ENCODE measurements at regions not wholly inside any gene's neighbourhood (a gene's known extent, or its start where the extent isn't known, plus 50 kb on each side); places are given as distances from the start of the nearest gene placed in this dataset.
"Not testable (repeated sequence)": the region's sequence is repeated elsewhere in the genome, so short reads cannot be mapped to it uniquely, and the experiment has no call there.

- no peak for DNase-seq
Measured at GRCh38 chr3:145377301-145377700, 783.7 kb downstream of the PLOD2 start.

GRCh38 chr3:145383416-145383815, 777.6 kb downstream of the PLOD2 start:
- DNase-seq = no peak

GRCh38 chr3:145384307-145384706, 776.7 kb downstream of the PLOD2 start:
- no peak for DNase-seq

GRCh38 chr3:145387211-145387610, 773.8 kb downstream of the PLOD2 start:
- no peak for DNase-seq

DNA sequence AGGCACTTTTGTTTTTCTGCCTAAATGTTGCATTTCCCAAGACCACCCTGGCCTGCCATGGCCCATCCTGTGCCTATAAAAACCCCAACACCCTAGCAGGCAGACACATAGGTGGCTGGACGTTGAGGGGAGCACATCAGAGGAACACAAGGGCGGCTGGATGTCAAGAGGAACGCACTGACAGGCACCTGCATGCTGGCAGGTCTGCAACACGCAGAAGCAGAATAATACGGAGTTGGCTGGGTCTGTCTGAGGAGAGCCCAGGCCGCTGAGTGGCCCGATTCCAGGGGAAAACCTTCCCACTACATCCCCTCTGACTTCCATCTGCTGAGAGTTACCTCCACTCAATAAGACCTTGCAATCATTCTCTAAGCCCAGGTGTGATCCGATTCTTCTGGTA, 765.6 kb downstream of the PLOD2 start:
- DNase-seq = no peak

DNA sequence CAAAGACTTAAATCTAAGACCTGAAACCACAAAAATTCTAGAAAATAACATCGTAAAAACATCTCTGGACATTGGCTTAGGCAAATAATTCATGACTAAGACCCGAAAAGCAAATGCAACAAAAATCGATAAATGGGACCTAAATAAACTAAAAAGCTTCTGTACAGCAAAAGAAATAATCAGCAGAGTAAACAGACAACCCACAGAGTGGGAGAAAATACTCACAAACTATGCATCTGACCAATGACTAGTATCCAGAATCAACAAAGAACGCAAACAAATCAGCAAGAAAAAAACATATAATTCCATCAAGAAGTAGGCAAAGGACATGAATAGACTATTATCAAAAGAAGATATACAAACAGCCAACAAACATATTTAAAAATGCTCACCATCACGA, 749.4 kb downstream of the PLOD2 start:
- DNase-seq = no peak

DNA sequence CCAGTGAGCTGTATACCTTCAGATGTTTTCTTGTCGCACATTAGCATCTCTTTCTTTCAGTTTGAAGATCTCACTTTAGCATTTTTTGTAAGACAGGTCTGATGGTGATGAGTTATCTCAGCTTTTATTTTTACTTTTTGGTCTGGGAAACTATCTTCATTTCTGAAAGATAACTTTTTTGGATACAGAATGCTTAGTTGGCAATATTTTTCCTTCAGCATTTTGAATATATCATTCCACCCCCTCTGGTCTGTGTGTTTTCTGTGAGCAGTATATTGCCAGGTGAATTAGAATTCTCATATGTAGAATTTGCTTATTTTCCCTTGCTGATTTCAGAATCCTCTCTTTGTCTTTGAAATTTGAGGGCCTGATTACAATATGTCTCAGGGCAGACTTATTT, 743.3 kb downstream of the PLOD2 start:
- no peak for DNase-seq

DNA sequence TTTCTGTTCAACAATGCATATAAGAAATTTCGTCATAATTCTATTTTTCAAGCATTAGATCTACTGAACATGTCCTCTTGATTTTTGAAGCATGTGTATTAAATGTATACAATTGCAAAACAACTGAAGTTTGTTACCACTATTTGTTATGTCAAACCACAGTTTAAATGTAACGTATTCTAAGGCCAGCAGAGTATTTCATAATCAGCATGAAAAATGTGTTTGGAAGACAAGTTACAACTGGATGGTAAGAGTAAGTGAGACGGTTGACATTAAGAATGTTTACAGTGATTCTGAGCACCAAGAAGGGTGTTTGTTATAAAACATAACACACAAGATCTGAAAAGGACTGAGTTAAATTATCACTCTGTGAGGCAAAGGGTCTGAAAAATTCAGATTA, 738.4 kb downstream of the PLOD2 start:
- DNase-seq = no peak

- DNase-seq = no peak
Measured at GRCh38 chr3:145427355-145427754, 733.6 kb downstream of the PLOD2 start.

DNA sequence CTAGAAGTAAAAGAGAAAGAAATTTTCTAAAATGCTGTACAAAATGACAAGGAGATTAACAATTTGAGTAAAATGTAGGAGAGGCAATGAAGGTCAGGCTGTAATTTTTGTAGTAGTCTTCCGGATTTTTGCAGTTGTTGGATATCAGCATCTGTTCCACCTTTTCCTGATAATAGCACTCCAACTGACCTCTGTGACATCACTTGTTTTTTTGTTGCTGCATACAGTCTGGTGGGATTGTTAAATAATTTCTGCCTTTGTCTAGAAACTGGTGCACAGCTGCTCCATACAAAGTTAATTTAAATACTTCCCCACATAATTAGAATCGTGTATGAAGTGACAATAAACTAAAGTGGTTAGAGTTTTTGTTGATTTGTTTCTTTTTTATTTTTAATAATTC, 731.4 kb downstream of the PLOD2 start:
- DNase-seq = no peak

DNA sequence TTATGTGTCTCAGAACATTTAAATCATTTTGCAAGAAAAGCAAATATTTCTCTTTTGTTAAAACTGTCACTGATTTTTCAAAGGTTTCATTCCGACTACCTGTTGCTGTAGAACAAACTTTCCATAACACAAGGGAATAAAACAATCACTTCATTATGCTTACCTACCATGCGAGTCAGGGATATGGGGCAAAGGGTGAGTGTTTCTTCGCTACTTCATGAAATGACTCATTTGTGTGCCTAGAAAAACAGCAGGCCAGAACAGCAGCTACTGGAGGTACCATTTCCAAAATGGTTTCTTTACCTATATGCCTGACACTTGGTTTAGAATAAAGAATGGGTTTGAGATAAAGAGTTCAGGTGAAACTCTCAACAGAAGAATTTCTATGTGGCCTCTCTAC, 712.5 kb downstream of the PLOD2 start:
- no peak for DNase-seq

DNA sequence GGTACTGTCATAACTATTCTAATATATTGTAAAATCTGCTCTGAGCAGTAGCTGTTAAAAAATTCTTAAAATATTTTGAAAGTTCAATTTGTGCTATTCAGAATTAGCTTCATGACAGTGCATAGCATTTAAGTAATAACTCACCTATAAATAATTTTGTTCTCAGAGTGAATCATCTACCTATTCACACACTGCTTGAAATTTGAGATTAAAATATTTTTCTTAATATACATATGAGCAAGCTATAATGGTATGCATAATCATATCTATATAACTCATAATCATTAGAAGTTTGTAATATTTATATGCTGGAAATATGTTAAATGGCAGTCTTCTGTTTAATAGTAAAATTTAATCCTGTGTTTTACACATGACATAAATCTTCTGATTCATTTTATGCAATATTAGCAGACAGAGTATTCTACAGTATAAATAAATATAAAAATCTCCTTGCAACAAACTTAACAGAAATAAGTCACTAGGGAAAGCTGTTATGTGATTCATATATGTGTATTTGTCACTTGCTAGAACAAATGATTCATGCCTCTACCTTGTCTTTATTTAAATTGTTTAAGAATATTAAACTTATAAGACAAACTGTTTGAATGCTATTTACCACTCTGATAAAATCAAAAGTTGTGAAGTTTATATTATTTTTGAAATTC, 710.8 kb downstream of the PLOD2 start:
- DNase-seq = no peak

DNA sequence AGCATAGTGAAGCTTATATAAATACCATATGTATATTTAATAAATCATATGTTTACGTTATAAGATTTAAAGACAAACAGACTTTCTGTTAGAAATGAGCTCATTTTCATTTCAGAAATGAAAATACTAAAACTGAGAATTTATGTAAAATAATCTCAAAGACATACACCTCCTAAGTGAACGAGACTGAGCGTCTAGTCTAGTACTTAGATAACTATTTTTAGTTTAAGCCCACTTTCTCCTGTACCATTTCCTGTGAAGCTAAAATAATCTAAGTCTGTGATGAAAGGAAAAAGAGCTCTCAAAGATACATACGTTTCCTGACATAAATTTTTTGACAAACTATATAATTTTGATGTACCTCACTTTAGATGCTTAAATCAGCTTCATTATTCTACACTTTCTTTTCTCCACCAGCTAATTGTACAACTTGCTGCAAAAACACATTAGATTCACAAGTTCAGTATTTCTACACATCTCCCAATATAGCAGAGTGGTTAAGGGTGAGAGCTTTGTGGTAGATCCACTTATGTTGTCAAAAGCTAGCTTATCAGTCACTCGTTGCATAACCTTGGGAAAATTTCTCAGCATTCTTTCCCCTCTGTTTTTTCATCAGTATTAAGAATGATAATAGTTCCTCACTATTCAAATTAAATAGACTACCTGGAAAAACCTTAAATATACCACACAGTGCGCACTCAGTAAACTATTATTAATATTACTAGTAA, 703.0 kb downstream of the PLOD2 start:
- no peak for DNase-seq

- DNase-seq = not testable (repeated sequence)
Measured at GRCh38 chr3:145459681-145460080, 701.3 kb downstream of the PLOD2 start.

- DNase-seq = no peak
Measured at GRCh38 chr3:145471976-145472375, 689.0 kb downstream of the PLOD2 start.

GRCh38 chr3:145482735-145483134, 678.2 kb downstream of the PLOD2 start:
- not testable (repeated sequence) for DNase-seq

DNA sequence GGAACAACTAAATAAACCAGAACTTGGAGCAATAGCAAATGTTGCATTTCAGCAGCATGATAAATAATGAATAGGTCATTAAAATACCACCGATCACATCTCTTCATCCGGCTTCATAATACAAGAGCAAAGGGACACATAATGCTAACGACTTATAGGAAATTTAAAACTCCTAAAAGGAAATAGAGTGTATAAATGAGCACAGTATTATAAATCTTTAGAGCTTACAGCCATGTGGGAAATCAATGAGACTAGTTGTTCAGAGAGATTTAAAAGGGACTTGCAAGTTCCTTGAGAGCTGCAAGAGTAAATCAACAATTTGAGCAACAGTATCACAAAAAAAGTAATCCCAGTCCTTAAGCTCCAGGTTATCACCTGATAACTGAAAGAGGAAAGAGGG, 677.0 kb downstream of the PLOD2 start:
- no peak for DNase-seq

DNA sequence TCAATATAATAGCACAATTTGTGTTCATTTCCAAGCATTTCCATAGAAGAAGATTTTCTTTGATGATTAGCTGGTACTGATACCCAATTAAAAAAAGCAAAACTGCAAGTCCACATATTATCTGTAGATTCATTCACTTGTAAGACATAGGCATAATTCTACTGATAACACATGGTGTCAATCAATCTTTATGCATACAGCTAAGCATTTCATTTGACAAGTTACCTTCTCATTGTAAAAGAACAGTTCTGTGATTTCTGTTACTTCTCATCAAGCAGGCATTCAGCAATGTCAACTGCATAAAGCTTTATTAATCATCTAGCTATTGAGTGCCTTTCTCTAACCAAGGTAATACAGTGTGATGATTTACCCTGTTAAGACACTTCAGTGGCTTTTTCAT, 672.0 kb downstream of the PLOD2 start:
- DNase-seq = no peak

GRCh38 chr3:145490088-145491048, 670.6 kb downstream of the PLOD2 start:
- no peak for DNase-seq

DNA sequence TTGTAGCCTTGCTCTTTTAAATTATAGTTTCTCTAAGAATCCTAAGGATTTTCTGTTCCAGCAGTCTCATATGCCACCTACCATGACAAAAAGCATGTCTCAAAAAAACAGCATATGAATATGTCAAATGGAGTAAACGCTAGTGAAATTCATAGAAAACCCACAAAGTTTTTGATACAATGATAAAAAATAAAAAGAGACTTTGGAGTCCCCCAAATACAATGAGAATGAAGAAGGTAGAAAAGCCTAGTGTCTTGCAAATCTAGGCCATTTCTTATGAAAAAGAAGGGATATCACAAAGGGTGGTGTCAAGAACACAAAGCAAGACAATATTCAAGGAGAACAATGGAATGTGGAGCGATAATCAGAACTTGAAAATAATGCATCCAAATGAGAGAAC, 668.5 kb downstream of the PLOD2 start:
- DNase-seq = no peak

GRCh38 chr3:145517416-145517815, 643.6 kb downstream of the PLOD2 start:
- not testable (repeated sequence) for DNase-seq

GRCh38 chr3:145518639-145519038, 642.3 kb downstream of the PLOD2 start:
- DNase-seq = no peak

- DNase-seq = no peak
Measured at GRCh38 chr3:145519398-145520047, 641.5 kb downstream of the PLOD2 start.

Data from GF-D8 (cell line).